Trophoblast cell (in vitro differentiated cells and primary cell): ENCODE measurements at regions not wholly inside any gene's neighbourhood (a gene's known extent, or its start where the extent isn't known, plus 50 kb on each side); places are given as distances from the start of the nearest gene placed in this dataset.

Source experiments
- DNase-seq, 2 donors: peaks; one replicate each; pipeline ENCODE4 v3.0.0-alpha.2; 2016
- H2AFZ ChIP-seq: 2 replicates; pipeline ENCODE4 v1.6.1; 2013; ENCODE audit warnings: low read length, moderate library complexity, mild to moderate bottlenecking; ENCODE audit not compliant: insufficient read depth, poor library complexity
- H2AK5ac ChIP-seq: 2 replicates; pipeline ENCODE4 v1.6.1; 2013; ENCODE audit warnings: mild to moderate bottlenecking, low read length
- H2BK120ac ChIP-seq: 2 replicates; pipeline ENCODE4 v1.6.1; 2013; ENCODE audit warnings: low read length, mild to moderate bottlenecking, moderate library complexity; ENCODE audit not compliant: insufficient read depth, poor library complexity
- H2BK12ac ChIP-seq: 2 replicates; pipeline ENCODE4 v1.6.1; 2013; ENCODE audit warnings: mild to moderate bottlenecking, low read length, moderate library complexity
- H2BK5ac ChIP-seq: 2 replicates; pipeline ENCODE4 v1.6.1; 2013; ENCODE audit warnings: low read length, low read depth, moderate library complexity, mild to moderate bottlenecking; ENCODE audit not compliant: poor library complexity
- H3K14ac ChIP-seq: 2 replicates; pipeline ENCODE4 v1.6.1; 2013; ENCODE audit warnings: mild to moderate bottlenecking, low read length
- H3K18ac ChIP-seq: 2 replicates; pipeline ENCODE4 v1.6.1; 2013; ENCODE audit warnings: mild to moderate bottlenecking, low read length
- H3K23ac ChIP-seq: 2 replicates; pipeline ENCODE4 v1.6.1; 2013; ENCODE audit warnings: low read length
- H3K27ac ChIP-seq: 2 replicates; pipeline ENCODE4 v1.5.1; 2013; ENCODE audit warnings: low read depth, mild to moderate bottlenecking, inconsistent platforms, low read length, moderate library complexity
- H3K27me3 ChIP-seq: 2 replicates; pipeline ENCODE4 v1.6.1; 2013; ENCODE audit warnings: inconsistent platforms, mild to moderate bottlenecking, low read length, moderate library complexity; ENCODE audit not compliant: insufficient read depth
- H3K36me3 ChIP-seq, 2 experiments: 1 replicate in 1 of 2; 2 replicates in 1 of 2; pipeline ENCODE4 v1.6.1; 2013; ENCODE audit warnings: low read length in 2 of 2, mild to moderate bottlenecking in 2 of 2, moderate library complexity in 1 of 2; ENCODE audit not compliant: insufficient read depth in 2 of 2, control insufficient read depth in 1 of 2
- H3K4ac ChIP-seq: 2 replicates; pipeline ENCODE4 v1.6.1; 2013; ENCODE audit warnings: low read depth, mild to moderate bottlenecking, low read length, moderate library complexity
- H3K4me1 ChIP-seq, 2 experiments: 1 replicate in 1 of 2; 2 replicates in 1 of 2; pipeline ENCODE4 v1.6.1; 2013; ENCODE audit warnings: low read length in 2 of 2, mild to moderate bottlenecking in 2 of 2, moderate library complexity in 1 of 2; ENCODE audit not compliant: insufficient read depth in 2 of 2, control insufficient read depth in 1 of 2
- H3K4me2 ChIP-seq: 2 replicates; pipeline ENCODE4 v1.6.1; 2013; ENCODE audit warnings: inconsistent platforms, mild to moderate bottlenecking, low read length, moderate library complexity
- H3K4me3 ChIP-seq: 2 replicates; pipeline ENCODE4 v1.5.1; 2013; ENCODE audit warnings: mild to moderate bottlenecking, low read depth, low read length, inconsistent platforms
- H3K79me1 ChIP-seq: one replicate; pipeline ENCODE4 v1.6.1; 2013; ENCODE audit warnings: low read length
- H3K79me2 ChIP-seq: 2 replicates; pipeline ENCODE4 v1.6.1; 2013; ENCODE audit warnings: low read length, mild to moderate bottlenecking; ENCODE audit not compliant: control insufficient read depth, insufficient read depth, poor library complexity
- H3K9ac ChIP-seq: 2 replicates; pipeline ENCODE4 v1.6.1; 2013; ENCODE audit warnings: mild to moderate bottlenecking, low read length
- H3K9me3 ChIP-seq: 2 replicates; pipeline ENCODE4 v1.6.1; 2013; ENCODE audit warnings: low read depth, mild to moderate bottlenecking, control low read depth, inconsistent platforms, low read length; ENCODE audit not compliant: insufficient read depth
- H4K12ac ChIP-seq: 2 replicates; pipeline ENCODE4 v1.6.1; 2013; ENCODE audit warnings: low read depth, mild to moderate bottlenecking, low read length, moderate library complexity
- H4K8ac ChIP-seq: 2 replicates; pipeline ENCODE4 v1.6.1; 2013; ENCODE audit warnings: low read depth, mild to moderate bottlenecking, low read length, moderate library complexity
- H4K91ac ChIP-seq: one replicate; pipeline ENCODE4 v1.6.1; 2013; ENCODE audit warnings: low read depth, mild to moderate bottlenecking, low read length, moderate library complexity
- WGBS: extraction: QIAGEN DNeasy Blood & Tissue Kit; methylation state at CpG from one replicate; pipeline ENCODE4 v1.1.7; 2013; ENCODE audit warnings: missing lambda C conversion rate; ENCODE audit not compliant: insufficient read length, insufficient coverage; ENCODE audit errors: extremely low coverage; 5-methylcytosine and 5-hydroxymethylcytosine counted together

DNA sequence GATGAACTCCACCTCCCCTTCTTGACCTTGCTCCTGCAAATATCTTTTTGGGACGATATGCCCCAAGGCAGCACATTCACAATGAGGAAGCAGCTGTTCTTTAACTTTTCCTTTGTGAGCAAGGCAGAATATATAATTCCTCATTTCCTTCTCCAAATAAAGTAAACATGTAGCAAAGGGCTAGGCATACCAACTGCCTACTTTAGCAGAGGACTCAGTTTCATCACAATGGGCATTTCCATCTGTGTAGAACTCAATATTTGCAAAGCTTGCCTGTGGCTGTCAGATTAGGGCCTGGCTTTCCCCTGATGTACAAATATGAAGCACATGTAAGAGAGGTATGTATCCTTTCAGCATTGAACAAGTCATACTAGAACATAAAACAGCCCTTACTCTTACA is 366.9 kb downstream of the RSL24D1 start:
- no peak overlapping the region for H4K8ac ChIP-seq

DNA sequence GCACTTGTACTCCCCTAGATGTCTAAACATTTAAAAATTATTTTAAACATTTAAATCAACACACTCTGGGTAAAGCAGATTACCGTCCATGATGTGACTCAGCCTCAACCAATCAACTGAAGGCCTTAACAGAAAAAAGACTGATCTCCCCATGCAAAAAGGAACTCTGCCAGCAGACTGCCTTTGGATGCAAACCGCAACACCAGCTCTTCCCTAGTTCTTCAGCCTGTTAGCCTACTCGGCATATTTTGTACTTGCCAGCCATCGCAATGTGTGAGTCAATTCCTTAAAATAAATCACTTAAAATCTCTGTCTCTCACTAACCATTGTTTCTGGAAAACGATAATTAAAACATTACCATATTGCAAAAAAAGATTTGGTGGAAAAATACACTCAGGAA is 375.9 kb downstream of the RSL24D1 start:
- Histone ChIP-seq H2AK5ac (no peak overlapping the region), H3K4me1 (no peaks in the 10 kb centered on the region), H3K4me3 (no peak overlapping the region), H3K9me3 (peaks cover 2% of the 10 kb centered on the region), H2AFZ (no peak overlapping the region), H4K91ac (no peak overlapping the region), H4K12ac (no peak overlapping the region), H3K27me3 (no peaks in the 10 kb centered on the region), H3K9ac (no peak overlapping the region), H2BK12ac (no peak overlapping the region), H2BK120ac (no peak overlapping the region), H4K8ac (no peak overlapping the region), H3K27ac (no peak overlapping the region), H3K4ac (no peak overlapping the region), H3K4me2 (no peak overlapping the region), H3K79me2 (no peaks in the 10 kb centered on the region), H3K14ac (no peak overlapping the region), H3K79me1 (no peaks in the 10 kb centered on the region), H3K23ac (no peak overlapping the region), H3K18ac (no peak overlapping the region), H2BK5ac (no peak overlapping the region), H3K36me3 (no peaks in the 10 kb centered on the region)
- DNase-seq, result no peak
- no CpG with 5 or more reads among the region's 5 CpGs for WGBS

More for the DNA sequence above, 366.9 kb downstream of the RSL24D1 start:
- H3K18ac ChIP-seq, result no peak overlapping the region
- H2AFZ ChIP-seq, result no peak overlapping the region
- H4K12ac ChIP-seq, result no peak overlapping the region
- H3K4me2 ChIP-seq, result no peak overlapping the region
- H2BK12ac ChIP-seq, result no peak overlapping the region
- no peaks in the 10 kb centered on the region for H3K79me2 ChIP-seq
- H2BK120ac ChIP-seq, result no peak overlapping the region
- H3K4me1 ChIP-seq, result no peaks in the 10 kb centered on the region
- no peak for DNase-seq
- H3K4me3 ChIP-seq, result no peak overlapping the region
- no CpG with 5 or more reads among the region's 1 CpG for WGBS
- no peak overlapping the region for H2AK5ac ChIP-seq
- H3K27ac ChIP-seq, result no peak overlapping the region
- H3K36me3 ChIP-seq, result no peaks in the 10 kb centered on the region
- H3K9me3 ChIP-seq, result no peaks in the 10 kb centered on the region
- H3K27me3 ChIP-seq, result no peaks in the 10 kb centered on the region
- H3K14ac ChIP-seq, result no peak overlapping the region
- no peak overlapping the region for H3K4ac ChIP-seq
- no peak overlapping the region for H3K23ac ChIP-seq
- no peak overlapping the region for H2BK5ac ChIP-seq
- H3K79me1 ChIP-seq, result no peaks in the 10 kb centered on the region
- no peak overlapping the region for H4K91ac ChIP-seq
- no peak overlapping the region for H3K9ac ChIP-seq

DNA sequence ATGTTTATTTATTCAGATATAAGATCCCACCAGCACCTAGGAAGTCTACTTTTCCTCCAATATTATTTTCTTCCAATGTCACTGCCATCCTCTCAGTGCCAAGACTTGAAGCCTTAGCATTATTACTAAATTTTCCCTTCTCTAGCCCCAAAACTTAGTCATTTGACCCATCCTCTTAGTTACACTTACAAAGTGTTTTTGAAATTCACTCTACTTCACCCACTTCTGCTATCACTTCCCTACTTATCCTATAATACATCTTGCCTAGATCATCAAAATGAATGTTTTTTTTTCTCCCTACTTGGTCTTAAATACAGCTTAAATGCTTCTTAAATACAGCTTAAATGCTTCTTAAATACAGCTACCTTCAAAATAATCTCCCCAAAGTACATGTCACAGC is 376.6 kb downstream of the RSL24D1 start:
- Histone ChIP-seq H3K36me3 (no peaks in the 10 kb centered on the region), H2AK5ac (no peak overlapping the region), H2BK12ac (no peak overlapping the region), H3K9me3 (peaks cover 2% of the 10 kb centered on the region), H3K14ac (no peak overlapping the region), H3K4me3 (no peak overlapping the region), H3K4me2 (no peak overlapping the region), H4K8ac (no peak overlapping the region), H3K4me1 (no peaks in the 10 kb centered on the region), H3K79me2 (no peaks in the 10 kb centered on the region), H3K23ac (no peak overlapping the region), H3K79me1 (no peaks in the 10 kb centered on the region), H2BK5ac (no peak overlapping the region), H4K12ac (no peak overlapping the region), H3K27ac (no peak overlapping the region), H3K4ac (no peak overlapping the region), H3K9ac (no peak overlapping the region), H3K18ac (no peak overlapping the region), H2AFZ (no peak overlapping the region), H3K27me3 (no peaks in the 10 kb centered on the region), H4K91ac (no peak overlapping the region), H2BK120ac (no peak overlapping the region)
- no peak for DNase-seq

DNA sequence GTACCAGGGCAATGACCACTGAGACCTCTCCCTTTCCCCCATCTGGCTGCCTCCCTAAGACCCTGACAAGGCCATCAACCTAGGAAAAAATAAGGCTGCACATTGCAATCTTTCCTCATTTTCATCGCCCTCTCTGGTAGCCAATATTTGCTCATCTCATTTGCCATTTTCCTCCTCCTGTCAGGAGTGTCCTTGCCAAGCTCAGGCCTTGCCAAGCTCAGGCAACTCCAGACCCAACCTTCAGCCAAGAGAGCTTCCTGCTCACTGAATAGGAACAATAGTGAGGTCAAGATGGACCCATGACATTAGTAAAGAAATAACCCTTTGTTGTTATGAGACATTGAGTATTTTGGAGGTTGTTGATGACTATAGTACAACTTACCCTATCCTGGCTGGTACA is 380.3 kb downstream of the RSL24D1 start:
- Histone ChIP-seq H3K4ac (no peak overlapping the region), H3K79me2 (no peaks in the 10 kb centered on the region), H3K14ac (no peak overlapping the region), H3K9ac (no peak overlapping the region), H2BK120ac (no peak overlapping the region), H3K23ac (no peak overlapping the region), H3K4me3 (no peak overlapping the region), H3K4me2 (no peak overlapping the region), H3K36me3 (no peaks in the 10 kb centered on the region), H3K79me1 (no peaks in the 10 kb centered on the region), H2AFZ (no peak overlapping the region), H2AK5ac (no peak overlapping the region), H4K8ac (no peak overlapping the region), H3K27ac (no peak overlapping the region), H3K18ac (no peak overlapping the region), H3K27me3 (no peaks in the 10 kb centered on the region), H4K91ac (no peak overlapping the region), H2BK5ac (no peak overlapping the region), H4K12ac (no peak overlapping the region), H2BK12ac (no peak overlapping the region), H3K9me3 (no peaks in the 10 kb centered on the region), H3K4me1 (no peaks in the 10 kb centered on the region)
- no peak for DNase-seq
- no CpG with 5 or more reads among the region's 1 CpG for WGBS
